ENCODE measurements at regions not wholly inside any gene's neighbourhood (a gene's known extent, or its start where the extent isn't known, plus 50 kb on each side); places are given as distances from the start of the nearest gene placed in this dataset.

DNA sequence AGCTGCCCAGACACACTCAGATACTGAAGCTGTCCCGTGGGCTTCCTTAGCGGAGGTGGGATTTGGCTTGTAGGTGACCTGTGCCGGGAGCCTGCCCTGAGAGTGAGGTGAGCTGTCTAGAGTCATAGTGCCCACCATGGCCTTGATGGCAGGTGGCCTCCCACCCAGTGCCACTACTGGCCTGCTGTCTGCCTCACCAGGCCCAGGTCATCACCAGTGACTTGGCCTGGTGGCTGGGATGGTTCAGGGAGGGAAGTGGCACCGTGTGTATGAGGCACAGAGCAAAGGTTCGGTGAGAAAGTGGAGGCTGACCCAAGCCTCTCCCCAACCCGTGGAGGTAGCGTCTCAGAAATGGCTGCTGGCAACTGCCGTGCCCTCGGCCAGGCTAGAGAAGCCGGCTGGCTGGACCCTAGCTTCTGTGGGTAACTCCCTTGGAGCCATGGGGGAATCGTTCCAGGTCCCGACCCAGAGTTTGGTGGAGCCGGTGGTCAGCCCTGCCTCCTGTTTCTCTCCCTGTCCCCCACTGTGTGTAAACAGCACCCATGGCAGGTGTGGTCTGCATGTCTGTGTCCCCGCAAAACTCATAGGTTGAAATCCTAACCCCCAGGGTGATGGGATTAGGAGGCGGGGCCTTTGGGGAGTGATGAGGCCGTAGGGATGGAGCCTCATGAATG, 155.4 kb upstream of the C1orf174 start:
- intact Hi-C loops (cut with DNase I) = no loop called here
- Histone ChIP-seq H3K9ac (ENCODE audit: low read length in 3 of 3) (no peak overlapping the region), H3K4me3 (ENCODE audit: low read length in 3 of 3) (no peak overlapping the region), H3K9me3 (ENCODE audit: control insufficient read depth in 2 of 3, insufficient read depth in 1 of 3, low read length in 3 of 3) (no peaks in the 10 kb centered on the region), H3K4me1 (ENCODE audit: control insufficient read depth in 2 of 3, insufficient read depth in 2 of 3, low read depth in 1 of 3, low read length in 3 of 3) (no peaks in the 10 kb centered on the region), H3K27me3 (ENCODE audit: control insufficient read depth, insufficient read depth, low read length) (no peaks in the 10 kb centered on the region), H3K27ac (ENCODE audit: low read depth in 2 of 2, low read length in 2 of 2) (no peak overlapping the region), H3K36me3 (ENCODE audit: control insufficient read depth in 2 of 3, insufficient read depth in 3 of 3, low read length in 3 of 3) (no peaks in the 10 kb centered on the region)
- TF ChIP-seq, protein P1, sequence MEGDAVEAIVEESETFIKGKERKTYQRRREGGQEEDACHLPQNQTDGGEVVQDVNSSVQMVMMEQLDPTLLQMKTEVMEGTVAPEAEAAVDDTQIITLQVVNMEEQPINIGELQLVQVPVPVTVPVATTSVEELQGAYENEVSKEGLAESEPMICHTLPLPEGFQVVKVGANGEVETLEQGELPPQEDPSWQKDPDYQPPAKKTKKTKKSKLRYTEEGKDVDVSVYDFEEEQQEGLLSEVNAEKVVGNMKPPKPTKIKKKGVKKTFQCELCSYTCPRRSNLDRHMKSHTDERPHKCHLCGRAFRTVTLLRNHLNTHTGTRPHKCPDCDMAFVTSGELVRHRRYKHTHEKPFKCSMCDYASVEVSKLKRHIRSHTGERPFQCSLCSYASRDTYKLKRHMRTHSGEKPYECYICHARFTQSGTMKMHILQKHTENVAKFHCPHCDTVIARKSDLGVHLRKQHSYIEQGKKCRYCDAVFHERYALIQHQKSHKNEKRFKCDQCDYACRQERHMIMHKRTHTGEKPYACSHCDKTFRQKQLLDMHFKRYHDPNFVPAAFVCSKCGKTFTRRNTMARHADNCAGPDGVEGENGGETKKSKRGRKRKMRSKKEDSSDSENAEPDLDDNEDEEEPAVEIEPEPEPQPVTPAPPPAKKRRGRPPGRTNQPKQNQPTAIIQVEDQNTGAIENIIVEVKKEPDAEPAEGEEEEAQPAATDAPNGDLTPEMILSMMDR (IDR thresholded peaks at IDR 0.05; ENCODE audit: borderline replicate concordance, extremely low read depth, insufficient read depth) = no peak
- DNase-seq (peak in 2 of 5 donors; percentile 1 to 22), FAIRE-seq (no peak)

DNA sequence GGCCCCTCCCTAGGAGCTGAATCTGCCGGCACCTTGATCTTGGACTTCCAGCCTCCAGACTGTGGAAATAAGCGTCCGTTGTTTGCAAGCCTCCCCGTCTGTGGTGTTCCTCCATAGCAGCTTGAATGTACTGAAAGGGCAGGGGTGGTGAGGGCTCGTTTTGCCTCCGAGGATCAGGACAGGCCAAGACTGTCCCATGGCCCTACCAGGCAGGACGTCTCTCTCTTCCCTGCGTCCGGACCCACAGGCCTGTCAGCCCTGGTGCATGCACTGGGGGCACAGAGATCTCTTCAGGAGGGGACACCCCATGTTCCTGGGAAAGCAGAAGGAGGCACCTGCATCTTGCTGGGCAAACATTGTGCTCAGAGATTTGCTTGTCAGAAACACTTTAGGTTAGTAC, 156.3 kb upstream of the C1orf174 start:
- no peak for FAIRE-seq
- Histone ChIP-seq H3K9ac (ENCODE audit: low read length in 3 of 3) (no peak overlapping the region), H3K4me3 (ENCODE audit: low read length in 3 of 3) (no peak overlapping the region), H3K4me1 (ENCODE audit: control insufficient read depth in 2 of 3, insufficient read depth in 2 of 3, low read depth in 1 of 3, low read length in 3 of 3) (no peaks in the 10 kb centered on the region), H3K27ac (ENCODE audit: low read depth in 2 of 2, low read length in 2 of 2) (no peak overlapping the region), H3K27me3 (ENCODE audit: control insufficient read depth, insufficient read depth, low read length) (no peaks in the 10 kb centered on the region), H3K36me3 (ENCODE audit: control insufficient read depth in 2 of 3, insufficient read depth in 3 of 3, low read length in 3 of 3) (no peaks in the 10 kb centered on the region), H3K9me3 (ENCODE audit: control insufficient read depth in 2 of 3, insufficient read depth in 1 of 3, low read length in 3 of 3) (no peaks in the 10 kb centered on the region)
- intact Hi-C loops (cut with DNase I) = no loop called here
- TF ChIP-seq, protein P1 (IDR thresholded peaks at IDR 0.05; ENCODE audit: borderline replicate concordance, extremely low read depth, insufficient read depth) = no peak
- peak in 2 of 5 donors; percentile 1 to 12 for DNase-seq

DNA sequence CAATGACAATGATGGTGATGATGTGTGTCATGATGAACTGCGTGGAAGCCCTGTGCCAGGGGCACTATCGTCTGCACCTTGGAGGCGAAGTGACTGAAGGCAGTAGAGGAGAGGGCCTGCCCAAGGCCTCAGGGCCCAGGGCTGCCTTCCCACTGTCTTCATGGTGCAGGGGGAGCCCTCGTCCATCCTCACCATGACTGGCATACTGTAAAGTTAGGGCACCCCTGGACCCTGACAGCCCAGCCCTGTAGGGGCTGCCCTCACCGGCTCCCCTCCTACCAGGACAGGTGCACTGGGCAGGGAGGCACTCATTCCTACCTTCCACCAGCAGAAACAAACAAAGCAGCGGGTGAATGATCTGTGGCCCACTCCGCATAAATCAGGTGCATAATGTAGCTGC, 156.9 kb upstream of the C1orf174 start:
- Histone ChIP-seq H3K36me3 (ENCODE audit: control insufficient read depth in 2 of 3, insufficient read depth in 3 of 3, low read length in 3 of 3) (no peaks in the 10 kb centered on the region), H3K4me3 (ENCODE audit: low read length in 3 of 3) (no peak overlapping the region), H3K27me3 (ENCODE audit: control insufficient read depth, insufficient read depth, low read length) (no peaks in the 10 kb centered on the region), H3K27ac (ENCODE audit: low read depth in 2 of 2, low read length in 2 of 2) (no peak overlapping the region), H3K9me3 (ENCODE audit: control insufficient read depth in 2 of 3, insufficient read depth in 1 of 3, low read length in 3 of 3) (no peaks in the 10 kb centered on the region), H3K4me1 (ENCODE audit: control insufficient read depth in 2 of 3, insufficient read depth in 2 of 3, low read depth in 1 of 3, low read length in 3 of 3) (no peaks in the 10 kb centered on the region), H3K9ac (ENCODE audit: low read length in 3 of 3) (no peak overlapping the region)
- DNase-seq (peak in 2 of 5 donors; percentile 5 to 12), FAIRE-seq (no peak)
- intact Hi-C loops (cut with DNase I) = no loop called here
- TF ChIP-seq, protein P1 (IDR thresholded peaks at IDR 0.05; ENCODE audit: borderline replicate concordance, extremely low read depth, insufficient read depth) = no peak

DNA sequence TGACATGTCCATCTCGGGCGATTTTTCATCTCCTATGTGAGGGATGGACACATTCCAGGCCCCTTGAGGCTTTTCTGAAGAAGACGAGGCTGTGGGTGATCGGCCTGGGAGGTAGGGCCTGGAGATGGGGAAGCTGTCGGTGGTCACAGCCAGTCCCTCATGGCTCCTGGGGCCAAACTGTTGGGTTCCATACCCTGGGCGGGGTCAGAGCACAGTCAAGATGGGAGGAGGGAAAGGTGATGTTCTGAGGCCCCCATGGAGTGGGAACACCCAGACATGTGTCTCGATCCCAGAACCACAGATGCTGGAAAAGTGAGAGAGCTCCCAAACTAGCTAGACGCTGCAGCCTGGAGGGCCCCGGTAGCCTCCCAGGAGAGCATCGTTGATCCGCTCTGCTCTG, 157.5 kb upstream of the C1orf174 start:
- Histone ChIP-seq H3K4me1 (ENCODE audit: control insufficient read depth in 2 of 3, insufficient read depth in 2 of 3, low read depth in 1 of 3, low read length in 3 of 3) (no peaks in the 10 kb centered on the region), H3K4me3 (ENCODE audit: low read length in 3 of 3) (no peak overlapping the region), H3K9me3 (ENCODE audit: control insufficient read depth in 2 of 3, insufficient read depth in 1 of 3, low read length in 3 of 3) (no peaks in the 10 kb centered on the region), H3K27me3 (ENCODE audit: control insufficient read depth, insufficient read depth, low read length) (no peaks in the 10 kb centered on the region), H3K36me3 (ENCODE audit: control insufficient read depth in 2 of 3, insufficient read depth in 3 of 3, low read length in 3 of 3) (no peaks in the 10 kb centered on the region), H3K27ac (ENCODE audit: low read depth in 2 of 2, low read length in 2 of 2) (no peak overlapping the region), H3K9ac (ENCODE audit: low read length in 3 of 3) (no peak overlapping the region)
- intact Hi-C loops (cut with DNase I) = no loop called here
- TF ChIP-seq, protein P1 (IDR thresholded peaks at IDR 0.05; ENCODE audit: borderline replicate concordance, extremely low read depth, insufficient read depth) = no peak
- DNase-seq (peak in 2 of 5 donors; percentile 1 to 5), FAIRE-seq (no peak)

Measured in kidney (tissue), 13 donors.